Trophoblast cell (in vitro differentiated cells and primary cell): ENCODE measurements at regions not wholly inside any gene's neighbourhood (a gene's known extent, or its start where the extent isn't known, plus 50 kb on each side); places are given as distances from the start of the nearest gene placed in this dataset.

Experiments used
- DNase-seq, 2 donors: peaks; one replicate each; pipeline ENCODE4 v3.0.0-alpha.2; 2016
- H2AFZ ChIP-seq: 2 replicates; pipeline ENCODE4 v1.6.1; 2013; ENCODE audit warnings: low read length, moderate library complexity, mild to moderate bottlenecking; ENCODE audit not compliant: insufficient read depth, poor library complexity
- H2AK5ac ChIP-seq: 2 replicates; pipeline ENCODE4 v1.6.1; 2013; ENCODE audit warnings: mild to moderate bottlenecking, low read length
- H2BK120ac ChIP-seq: 2 replicates; pipeline ENCODE4 v1.6.1; 2013; ENCODE audit warnings: low read length, mild to moderate bottlenecking, moderate library complexity; ENCODE audit not compliant: insufficient read depth, poor library complexity
- H2BK12ac ChIP-seq: 2 replicates; pipeline ENCODE4 v1.6.1; 2013; ENCODE audit warnings: mild to moderate bottlenecking, low read length, moderate library complexity
- H2BK5ac ChIP-seq: 2 replicates; pipeline ENCODE4 v1.6.1; 2013; ENCODE audit warnings: low read length, low read depth, moderate library complexity, mild to moderate bottlenecking; ENCODE audit not compliant: poor library complexity
- H3K14ac ChIP-seq: 2 replicates; pipeline ENCODE4 v1.6.1; 2013; ENCODE audit warnings: mild to moderate bottlenecking, low read length
- H3K18ac ChIP-seq: 2 replicates; pipeline ENCODE4 v1.6.1; 2013; ENCODE audit warnings: mild to moderate bottlenecking, low read length
- H3K23ac ChIP-seq: 2 replicates; pipeline ENCODE4 v1.6.1; 2013; ENCODE audit warnings: low read length
- H3K27ac ChIP-seq: 2 replicates; pipeline ENCODE4 v1.5.1; 2013; ENCODE audit warnings: low read depth, mild to moderate bottlenecking, inconsistent platforms, low read length, moderate library complexity
- H3K27me3 ChIP-seq: 2 replicates; pipeline ENCODE4 v1.6.1; 2013; ENCODE audit warnings: inconsistent platforms, mild to moderate bottlenecking, low read length, moderate library complexity; ENCODE audit not compliant: insufficient read depth
- H3K36me3 ChIP-seq, 2 experiments: 1 replicate in 1 of 2; 2 replicates in 1 of 2; pipeline ENCODE4 v1.6.1; 2013; ENCODE audit warnings: low read length in 2 of 2, mild to moderate bottlenecking in 2 of 2, moderate library complexity in 1 of 2; ENCODE audit not compliant: insufficient read depth in 2 of 2, control insufficient read depth in 1 of 2
- H3K4ac ChIP-seq: 2 replicates; pipeline ENCODE4 v1.6.1; 2013; ENCODE audit warnings: low read depth, mild to moderate bottlenecking, low read length, moderate library complexity
- H3K4me1 ChIP-seq, 2 experiments: 1 replicate in 1 of 2; 2 replicates in 1 of 2; pipeline ENCODE4 v1.6.1; 2013; ENCODE audit warnings: low read length in 2 of 2, mild to moderate bottlenecking in 2 of 2, moderate library complexity in 1 of 2; ENCODE audit not compliant: insufficient read depth in 2 of 2, control insufficient read depth in 1 of 2
- H3K4me2 ChIP-seq: 2 replicates; pipeline ENCODE4 v1.6.1; 2013; ENCODE audit warnings: inconsistent platforms, mild to moderate bottlenecking, low read length, moderate library complexity
- H3K4me3 ChIP-seq: 2 replicates; pipeline ENCODE4 v1.5.1; 2013; ENCODE audit warnings: mild to moderate bottlenecking, low read depth, low read length, inconsistent platforms
- H3K79me1 ChIP-seq: one replicate; pipeline ENCODE4 v1.6.1; 2013; ENCODE audit warnings: low read length
- H3K79me2 ChIP-seq: 2 replicates; pipeline ENCODE4 v1.6.1; 2013; ENCODE audit warnings: low read length, mild to moderate bottlenecking; ENCODE audit not compliant: control insufficient read depth, insufficient read depth, poor library complexity
- H3K9ac ChIP-seq: 2 replicates; pipeline ENCODE4 v1.6.1; 2013; ENCODE audit warnings: mild to moderate bottlenecking, low read length
- H3K9me3 ChIP-seq: 2 replicates; pipeline ENCODE4 v1.6.1; 2013; ENCODE audit warnings: low read depth, mild to moderate bottlenecking, control low read depth, inconsistent platforms, low read length; ENCODE audit not compliant: insufficient read depth
- H4K12ac ChIP-seq: 2 replicates; pipeline ENCODE4 v1.6.1; 2013; ENCODE audit warnings: low read depth, mild to moderate bottlenecking, low read length, moderate library complexity
- H4K8ac ChIP-seq: 2 replicates; pipeline ENCODE4 v1.6.1; 2013; ENCODE audit warnings: low read depth, mild to moderate bottlenecking, low read length, moderate library complexity
- H4K91ac ChIP-seq: one replicate; pipeline ENCODE4 v1.6.1; 2013; ENCODE audit warnings: low read depth, mild to moderate bottlenecking, low read length, moderate library complexity
- WGBS: extraction: QIAGEN DNeasy Blood & Tissue Kit; methylation state at CpG from one replicate; pipeline ENCODE4 v1.1.7; 2013; ENCODE audit warnings: missing lambda C conversion rate; ENCODE audit not compliant: insufficient read length, insufficient coverage; ENCODE audit errors: extremely low coverage; 5-methylcytosine and 5-hydroxymethylcytosine counted together

GRCh38 chrX:109842611-109843010, 109.6 kb upstream of the ACSL4 start:
- WGBS = no CpG with 5 or more reads among the region's 6 CpGs
- Histone ChIP-seq H4K91ac (no peak overlapping the region), H2AK5ac (no peak overlapping the region)

GRCh38 chrX:109843963-109844751, 111.1 kb upstream of the ACSL4 start:
- H3K4me1 ChIP-seq = peaks cover 10 to 21% of the 10 kb centered on the region in 2 experiments
- no peaks in the 10 kb centered on the region for H3K79me2 ChIP-seq
- H3K14ac ChIP-seq = peak overlapping the region; percentile 12
- DNase-seq = peak in 1 of 2 donors; percentile 33
- H3K27ac ChIP-seq = peak overlapping the region; percentile 19
- no peak overlapping the region for H2BK5ac ChIP-seq
- H3K36me3 ChIP-seq = no peaks in the 10 kb centered on the region
- H3K4me3 ChIP-seq = no peak overlapping the region
- no peak overlapping the region for H2BK120ac ChIP-seq
- H3K4ac ChIP-seq = no peak overlapping the region
- H3K79me1 ChIP-seq = peaks cover 8% of the 10 kb centered on the region
- no peak overlapping the region for H4K91ac ChIP-seq
- no peak overlapping the region for H3K4me2 ChIP-seq
- H2BK12ac ChIP-seq = no peak overlapping the region
- H3K27me3 ChIP-seq = no peaks in the 10 kb centered on the region
- peak overlapping the region; percentile 19 for H4K8ac ChIP-seq
- no CpG with 5 or more reads among the region's 1 CpG for WGBS
- no peak overlapping the region for H3K18ac ChIP-seq
- no peak overlapping the region for H3K9ac ChIP-seq
- H3K9me3 ChIP-seq = no peaks in the 10 kb centered on the region
- no peak overlapping the region for H2AK5ac ChIP-seq
- H4K12ac ChIP-seq = no peak overlapping the region
- no peak overlapping the region for H2AFZ ChIP-seq
- no peak overlapping the region for H3K23ac ChIP-seq

More at GRCh38 chrX:109842611-109843010, 109.6 kb upstream of the ACSL4 start:
- H4K8ac ChIP-seq = no peak overlapping the region
- no peak overlapping the region for H3K4me3 ChIP-seq
- H3K27me3 ChIP-seq = no peaks in the 10 kb centered on the region
- no peak overlapping the region for H2BK120ac ChIP-seq
- H3K4me1 ChIP-seq = peaks cover 10 to 12% of the 10 kb centered on the region in 2 experiments
- H3K4me2 ChIP-seq = no peak overlapping the region
- no peak overlapping the region for H3K23ac ChIP-seq
- H4K12ac ChIP-seq = no peak overlapping the region
- no peak overlapping the region for H3K14ac ChIP-seq
- H3K18ac ChIP-seq = no peak overlapping the region
- H2BK5ac ChIP-seq = no peak overlapping the region
- H3K9ac ChIP-seq = no peak overlapping the region
- H2AFZ ChIP-seq = no peak overlapping the region
- no peak overlapping the region for H3K4ac ChIP-seq
- no peaks in the 10 kb centered on the region for H3K79me2 ChIP-seq
- H3K9me3 ChIP-seq = no peaks in the 10 kb centered on the region
- peak; percentile 41 to 76 for DNase-seq
- H3K79me1 ChIP-seq = peaks cover 8% of the 10 kb centered on the region
- no peak overlapping the region for H3K27ac ChIP-seq
- H2BK12ac ChIP-seq = no peak overlapping the region
- H3K36me3 ChIP-seq = no peaks in the 10 kb centered on the region

DNA sequence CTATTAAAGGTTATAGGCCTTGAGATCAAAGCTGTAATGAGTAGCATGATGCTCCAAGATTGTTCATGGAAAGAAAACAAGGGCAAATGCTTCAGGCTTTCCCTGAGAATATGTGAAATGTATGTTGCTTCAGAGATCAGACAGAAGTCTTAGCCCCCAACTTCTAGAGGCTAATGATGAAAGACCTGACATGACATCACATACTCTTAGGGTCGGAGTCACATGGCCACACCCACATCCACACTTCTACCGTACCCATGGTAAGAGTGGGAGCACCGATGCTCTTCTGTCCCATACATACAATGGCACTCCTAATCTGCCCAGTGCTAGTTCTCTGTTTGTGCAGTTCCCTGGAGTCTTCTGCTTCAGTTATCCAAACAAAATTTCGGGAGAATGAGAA, 111.9 kb upstream of the ACSL4 start:
- Histone ChIP-seq H3K4me2 (no peak overlapping the region), H3K79me2 (no peaks in the 10 kb centered on the region), H3K79me1 (peaks cover 8% of the 10 kb centered on the region), H3K4me3 (no peak overlapping the region), H3K4ac (no peak overlapping the region), H2BK5ac (no peak overlapping the region), H4K12ac (no peak overlapping the region), H3K14ac (no peak overlapping the region), H4K8ac (no peak overlapping the region), H3K9ac (no peak overlapping the region), H2BK12ac (peak overlapping the region; percentile 8), H3K9me3 (no peaks in the 10 kb centered on the region), H3K27me3 (no peaks in the 10 kb centered on the region), H4K91ac (no peak overlapping the region), H2AK5ac (no peak overlapping the region), H3K36me3 (no peaks in the 10 kb centered on the region), H3K18ac (no peak overlapping the region), H3K4me1 (peaks cover 10 to 20% of the 10 kb centered on the region in 2 experiments), H2BK120ac (no peak overlapping the region), H2AFZ (no peak overlapping the region), H3K23ac (no peak overlapping the region), H3K27ac (no peak overlapping the region)
- no CpG with 5 or more reads among the region's 4 CpGs for WGBS
- DNase-seq = no peak

- H4K8ac ChIP-seq = no peak overlapping the region
- no peak for DNase-seq
- H3K18ac ChIP-seq = no peak overlapping the region
- H3K4me3 ChIP-seq = no peak overlapping the region
- no peak overlapping the region for H2BK120ac ChIP-seq
- no peak overlapping the region for H4K91ac ChIP-seq
- H3K4me2 ChIP-seq = no peak overlapping the region
- H3K4ac ChIP-seq = no peak overlapping the region
- H3K36me3 ChIP-seq = no peaks in the 10 kb centered on the region
- H3K27me3 ChIP-seq = no peaks in the 10 kb centered on the region
- peaks cover 3 to 11% of the 10 kb centered on the region in 2 experiments for H3K4me1 ChIP-seq
- no peak overlapping the region for H2BK5ac ChIP-seq
- no peaks in the 10 kb centered on the region for H3K79me1 ChIP-seq
- no peak overlapping the region for H4K12ac ChIP-seq
- no peak overlapping the region for H2BK12ac ChIP-seq
- H2AFZ ChIP-seq = no peak overlapping the region
- H3K9me3 ChIP-seq = no peaks in the 10 kb centered on the region
- H3K9ac ChIP-seq = no peak overlapping the region
- H3K79me2 ChIP-seq = no peaks in the 10 kb centered on the region
- H3K14ac ChIP-seq = no peak overlapping the region
- no CpG with 5 or more reads among the region's 4 CpGs for WGBS
- no peak overlapping the region for H2AK5ac ChIP-seq
- no peak overlapping the region for H3K27ac ChIP-seq
- no peak overlapping the region for H3K23ac ChIP-seq
Observed at GRCh38 chrX:109845996-109846395, 112.9 kb upstream of the ACSL4 start.
